GM12878 (cell line): ENCODE measurements at regions not wholly inside any gene's neighbourhood (a gene's known extent, or its start where the extent isn't known, plus 50 kb on each side); places are given as distances from the start of the nearest gene placed in this dataset.

Experiments
- ATAC-seq: fragments of 200-7000 bp; cut with Tn5 transposase; 3 replicates; pipeline ENCODE4 v1.9.1; 2020; ENCODE audit warnings: mild to moderate bottlenecking, moderate library complexity
- BruUV-seq: library from RNA; stranded (reverse); fragments of 400-500 nt; replicated peaks from 2 replicates; lab custom pipeline; 2021; lab: Mats Ljungman, UMichigan
- CTCF ChIA-PET: fragments of 300-600 bp; sonication (Branson Sonifier 250); formaldehyde crosslinking; extraction: SDS; loops from one replicate; lab custom pipeline; 2021; ENCODE audit warnings: inconsistent platforms; lab: Yijun Ruan, JAX
- POLR2A ChIA-PET: fragments of 350-600 bp; formaldehyde crosslinking; extraction: SDS; loops from one replicate; lab custom pipeline; 2021; ENCODE audit warnings: inconsistent platforms; lab: Charles Lee
- RAD21 ChIA-PET: fragments of 300-600 bp; sonication (Branson Sonifier 250); formaldehyde crosslinking; loops from one replicate; lab custom pipeline; 2023; ENCODE audit warnings: antibody characterized with exemption; ENCODE audit not compliant: unreplicated experiment; lab: Charles Lee
- SMC1A ChIA-PET: fragments of 300-600 bp; sonication (Branson Sonifier 250); formaldehyde crosslinking; loops from one replicate; lab custom pipeline; 2023; ENCODE audit not compliant: unreplicated experiment, uncharacterized antibody; lab: Charles Lee
- DNase-seq: peaks from one replicate; pipeline ENCODE4 v3.0.0-alpha.2; 2011; ENCODE audit warnings: low read depth, low spot score
- FAIRE-seq: peaks from 3 replicates; lab custom pipeline; 2011; peaks lifted over from hg19 to GRCh38; lab: Jason Lieb, UNC
- H2AFZ ChIP-seq: 2 replicates; pipeline ENCODE4 v1.6.0; 2011; ENCODE audit warnings: low read depth, low read length, control low read depth; ENCODE audit not compliant: control insufficient read depth
- H3K27ac ChIP-seq: 2 replicates; pipeline ENCODE4 v1.5.1; 2011; ENCODE audit warnings: control low read depth; ENCODE audit not compliant: control insufficient read depth, insufficient read depth
- H3K27me3 ChIP-seq, 2 experiments: replicated peaks in 1 of 2; 2 replicates each; pipeline versions ENCODE4 v1.6.0 to v1.6.1; 2011; ENCODE audit warnings: low read length in 1 of 2; ENCODE audit not compliant: control insufficient read depth in 2 of 2, insufficient read depth in 2 of 2
- H3K36me3 ChIP-seq, 2 experiments: 2 replicates each; pipeline ENCODE4 v1.5.1; 2011; ENCODE audit warnings: low read length in 1 of 2; ENCODE audit not compliant: control insufficient read depth in 2 of 2, insufficient read depth in 2 of 2
- H3K4me1 ChIP-seq: 2 replicates; pipeline ENCODE4 v1.6.1; 2011; ENCODE audit warnings: mild to moderate bottlenecking, low read length, moderate library complexity, mixed read lengths; ENCODE audit not compliant: control insufficient read depth, insufficient read depth
- H3K4me2 ChIP-seq: 2 replicates; pipeline ENCODE4 v1.6.0; 2011; ENCODE audit warnings: control low read depth; ENCODE audit not compliant: control insufficient read depth, insufficient read depth
- H3K4me3 ChIP-seq: fragments of 200-600 bp; sonication (generic); 2 replicates; pipeline ENCODE4 v1.5.1; 2016
- H3K79me2 ChIP-seq: 2 replicates; pipeline ENCODE4 v1.6.0; 2011; ENCODE audit warnings: low read length; ENCODE audit not compliant: control insufficient read depth, insufficient read depth
- H3K9ac ChIP-seq: 2 replicates; pipeline ENCODE4 v1.8.0; 2011; ENCODE audit warnings: low read length, control low read depth, mixed read lengths; ENCODE audit not compliant: control insufficient read depth, insufficient read depth
- H3K9me3 ChIP-seq: replicated peaks from 3 replicates; pipeline ENCODE4 v1.5.1; 2011; ENCODE audit warnings: mild to moderate bottlenecking, low read length; ENCODE audit not compliant: control insufficient read depth, insufficient read depth
- H4K20me1 ChIP-seq: 2 replicates; pipeline ENCODE4 v1.6.0; 2011; ENCODE audit not compliant: control insufficient read depth, insufficient read depth
- ASH2L ChIP-seq: fragments of 300-600, 200-600 bp; sonication (generic); IDR thresholded peaks from 2 replicates; pipeline ENCODE4 v1.6.1; 2017; ENCODE audit warnings: low read depth, mild to moderate bottlenecking, borderline replicate concordance
- ATF7 ChIP-seq: fragments of 450-650 bp; IDR thresholded peaks from 2 replicates; pipeline ENCODE4 v1.6.1; 2016; ENCODE audit warnings: low read depth, mild to moderate bottlenecking
- CBX3 ChIP-seq: fragments of 200-600 bp; sonication (generic); IDR thresholded peaks from 2 replicates; pipeline ENCODE4 v1.6.1; 2016; ENCODE audit warnings: low read depth, borderline replicate concordance
- CEBPZ ChIP-seq: fragments of 150-350 bp; IDR thresholded peaks from 2 replicates; pipeline ENCODE4 v1.6.1; 2016; ENCODE audit warnings: low read depth, low read length
- E2F8 ChIP-seq: fragments of 450-650 bp; IDR thresholded peaks from 2 replicates; pipeline ENCODE4 v1.6.1; 2018; ENCODE audit warnings: mild to moderate bottlenecking, low read depth, moderate library complexity; ENCODE audit not compliant: partially characterized antibody
- EED ChIP-seq: sonication (generic); IDR thresholded peaks from 2 replicates; pipeline ENCODE4 v1.6.1; 2016; ENCODE audit warnings: antibody characterized with exemption, low read depth
- ELK1 ChIP-seq: IDR thresholded peaks from 2 replicates; pipeline ENCODE4 v1.6.1; 2012; ENCODE audit warnings: low read depth, low read length, improper control_type of control experiment
- MLLT1 ChIP-seq: fragments of 450-650 bp; IDR thresholded peaks from 2 replicates; pipeline ENCODE4 v1.6.1; 2016; ENCODE audit warnings: mild to moderate bottlenecking
- NRF1 ChIP-seq: conservative IDR thresholded peaks from 2 replicates; pipeline ENCODE4 v1.6.1; 2011; ENCODE audit warnings: mild to moderate bottlenecking, low read depth, low read length, improper control_type of control experiment
- ZNF274 ChIP-seq: IDR thresholded peaks from one replicate; pipeline ENCODE4 v1.8.0; 2011; ENCODE audit not compliant: insufficient read length, insufficient read depth
- ZNF622 ChIP-seq: fragments of 450-650 bp; IDR thresholded peaks from 2 replicates; pipeline ENCODE4 v1.6.1; 2017; ENCODE audit warnings: mild to moderate bottlenecking, inconsistent platforms
- WGBS: methylation state at CpG from one replicate; pipeline ENCODE4 v1.1.6; 2016; ENCODE audit warnings: low lambda C conversion rate; ENCODE audit not compliant: insufficient replicate concordance, insufficient coverage; ENCODE audit errors: missing lambda C conversion rate; 5-methylcytosine and 5-hydroxymethylcytosine counted together
- in situ Hi-C: fragments of 300-500 bp; cut with MboI; formaldehyde crosslinking; loops from 9 replicates; pipeline ENCODE4 v1.14.3; 2018; ENCODE audit warnings: mixed read lengths
- intact Hi-C: fragments of 100-400 bp; cut with micrococcal nuclease; formaldehyde crosslinking; loops from one replicate; pipeline ENCODE4 v1.14.2; 2022; ENCODE audit not compliant: unreplicated experiment

GRCh38 chr5:43780586-43780985 is 177.6 kb downstream of the NNT start:
- WGBS, result 4% methylated on average over 1 of the region's 1 CpG
- FAIRE-seq (no peak), DNase-seq (no peak)

More at GRCh38 chr5:43780586-43780985, 177.6 kb downstream of the NNT start:
- Histone ChIP-seq H2AFZ (no peak overlapping the region), H3K4me1 (no peaks in the 10 kb centered on the region), H3K4me3 (no peak overlapping the region), H3K9ac (no peak overlapping the region), H3K79me2 (no peaks in the 10 kb centered on the region), H3K9me3 (no peaks in the 10 kb centered on the region), H3K27me3 (no peaks in the 10 kb centered on the region), H3K27ac (no peak overlapping the region), H3K4me2 (no peak overlapping the region), H4K20me1 (no peaks in the 10 kb centered on the region), H3K36me3 (no peaks in the 10 kb centered on the region)
- ChIA-PET POLR2A (no interaction called here), CTCF (no interaction called here), RAD21 (no interaction called here), SMC1A (no interaction called here)
- no TSS peak for BruUV-seq
- ATAC-seq, result no peak
- intact Hi-C loops, result no loop called here
- no peak for TF ChIP-seq ATF7
- no peak for TF ChIP-seq ELK1
- TF ChIP-seq ZNF274, result no peak
- no peak for TF ChIP-seq CBX3
- no peak for TF ChIP-seq E2F8
- TF ChIP-seq CEBPZ, result no peak
- TF ChIP-seq NRF1, result no peak
- no peak for TF ChIP-seq ASH2L
- TF ChIP-seq ZNF622, result no peak
- TF ChIP-seq EED, result no peak
- TF ChIP-seq MLLT1, result no peak
- in situ Hi-C loops, result no loop called here
